ENCODE measurements at regions not wholly inside any gene's neighbourhood (a gene's known extent, or its start where the extent isn't known, plus 50 kb on each side); places are given as distances from the start of the nearest gene placed in this dataset.

- TF ChIP-seq, protein P1, sequence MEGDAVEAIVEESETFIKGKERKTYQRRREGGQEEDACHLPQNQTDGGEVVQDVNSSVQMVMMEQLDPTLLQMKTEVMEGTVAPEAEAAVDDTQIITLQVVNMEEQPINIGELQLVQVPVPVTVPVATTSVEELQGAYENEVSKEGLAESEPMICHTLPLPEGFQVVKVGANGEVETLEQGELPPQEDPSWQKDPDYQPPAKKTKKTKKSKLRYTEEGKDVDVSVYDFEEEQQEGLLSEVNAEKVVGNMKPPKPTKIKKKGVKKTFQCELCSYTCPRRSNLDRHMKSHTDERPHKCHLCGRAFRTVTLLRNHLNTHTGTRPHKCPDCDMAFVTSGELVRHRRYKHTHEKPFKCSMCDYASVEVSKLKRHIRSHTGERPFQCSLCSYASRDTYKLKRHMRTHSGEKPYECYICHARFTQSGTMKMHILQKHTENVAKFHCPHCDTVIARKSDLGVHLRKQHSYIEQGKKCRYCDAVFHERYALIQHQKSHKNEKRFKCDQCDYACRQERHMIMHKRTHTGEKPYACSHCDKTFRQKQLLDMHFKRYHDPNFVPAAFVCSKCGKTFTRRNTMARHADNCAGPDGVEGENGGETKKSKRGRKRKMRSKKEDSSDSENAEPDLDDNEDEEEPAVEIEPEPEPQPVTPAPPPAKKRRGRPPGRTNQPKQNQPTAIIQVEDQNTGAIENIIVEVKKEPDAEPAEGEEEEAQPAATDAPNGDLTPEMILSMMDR (conservative IDR thresholded peaks at IDR 0.05; ENCODE audit: low read length), result no peak
- H3K4me3 ChIP-seq (ENCODE audit: low read length), result no peak overlapping the region
- no peak for DNase-seq (ENCODE audit: low read depth)
These were observed 94.5 kb upstream of the CACNA1A start for GRCh38 chr19:13600802-13601201.

GRCh38 chr19:13600091-13600490, 93.8 kb upstream of the CACNA1A start:
- TF ChIP-seq, protein P1 (conservative IDR thresholded peaks at IDR 0.05; ENCODE audit: low read length), result no peak
- DNase-seq (ENCODE audit: low read depth), result no peak
- no peak overlapping the region for H3K4me3 ChIP-seq (ENCODE audit: low read length)

GRCh38 chr19:13599681-13600080, 93.4 kb upstream of the CACNA1A start:
- no peak overlapping the region for H3K4me3 ChIP-seq (ENCODE audit: low read length)
- no peak for DNase-seq (ENCODE audit: low read depth)
- TF ChIP-seq, protein P1 (conservative IDR thresholded peaks at IDR 0.05; ENCODE audit: low read length), result no peak

DNA sequence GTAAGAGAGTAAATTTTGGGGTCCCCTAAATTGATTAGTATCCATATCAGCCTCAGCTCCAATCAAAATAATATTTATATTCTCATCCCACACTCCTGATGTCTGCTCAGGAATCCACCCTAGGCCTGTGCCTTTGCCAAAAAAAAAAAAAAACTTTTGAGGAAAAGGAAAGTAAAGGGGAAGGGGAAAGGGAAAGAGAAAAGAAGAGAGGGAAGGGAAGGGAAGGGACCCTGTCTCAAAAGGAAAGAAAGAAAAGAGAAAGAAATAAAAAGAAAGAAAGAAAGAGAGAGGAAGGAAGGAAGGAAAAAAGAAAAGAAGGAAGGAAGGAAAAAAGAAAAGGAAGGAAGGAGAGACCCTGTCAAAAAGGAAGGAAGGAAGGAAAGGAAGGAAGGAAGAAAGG, 91.8 kb upstream of the CACNA1A start:
- TF ChIP-seq, protein P1 (conservative IDR thresholded peaks at IDR 0.05; ENCODE audit: low read length), result no peak
- no peak overlapping the region for H3K4me3 ChIP-seq (ENCODE audit: low read length)
- DNase-seq (ENCODE audit: low read depth), result no peak

- TF ChIP-seq, protein P1 (conservative IDR thresholded peaks at IDR 0.05; ENCODE audit: low read length), result peak; percentile 74
- peak; percentile 74 for DNase-seq (ENCODE audit: low read depth)
These were observed 91.4 kb upstream of the CACNA1A start for GRCh38 chr19:13597640-13598039.

GRCh38 chr19:13588957-13589833, 82.9 kb upstream of the CACNA1A start:
- TF ChIP-seq, protein P1 (conservative IDR thresholded peaks at IDR 0.05; ENCODE audit: low read length), result peak; percentile 88

More at GRCh38 chr19:13597640-13598039, 91.4 kb upstream of the CACNA1A start:
- H3K4me3 ChIP-seq (ENCODE audit: low read length), result no peak overlapping the region

GRCh38 chr19:13585512-13585911, 79.2 kb upstream of the CACNA1A start:
- no peak for DNase-seq (ENCODE audit: low read depth)
- TF ChIP-seq, protein P1 (conservative IDR thresholded peaks at IDR 0.05; ENCODE audit: low read length), result no peak
- no peak overlapping the region for H3K4me3 ChIP-seq (ENCODE audit: low read length)

More at GRCh38 chr19:13588957-13589833, 82.9 kb upstream of the CACNA1A start:
- no peak overlapping the region for H3K4me3 ChIP-seq (ENCODE audit: low read length)
- peak; percentile 46 for DNase-seq (ENCODE audit: low read depth)
